Tibial nerve (tissue), 4 donors: ENCODE measurements at regions not wholly inside any gene's neighbourhood (a gene's known extent, or its start where the extent isn't known, plus 50 kb on each side); places are given as distances from the start of the nearest gene placed in this dataset.

ENCODE experiments used
- EP300 ChIP-seq, 2 donors: sonication (generic); formaldehyde crosslinking; IDR thresholded peaks; one replicate each; pipeline ENCODE4 v1.6.1; 2017; ENCODE audit warnings: antibody characterized with exemption in 2 of 2, mild to moderate bottlenecking in 1 of 2
- POLR2A ChIP-seq, 2 donors: fragments of 450-650 bp; IDR thresholded peaks; one replicate each; pipeline ENCODE4 v1.6.1; 2017; ENCODE audit warnings: antibody characterized with exemption in 2 of 2, mild to moderate bottlenecking in 2 of 2, moderate library complexity in 2 of 2
- TF ChIP-seq, protein P1 (sequence below), 5 experiments: fragments of 200-600 bp in 3 of 5; fragments of 450-650 bp in 2 of 5; sonication (generic) in 3 of 5; IDR thresholded peaks; one replicate each; pipeline ENCODE4 v1.5.1; 2016 to 2019; ENCODE audit warnings: antibody characterized with exemption in 5 of 5, mild to moderate bottlenecking in 3 of 5, moderate library complexity in 2 of 5

- TF ChIP-seq, protein P1, sequence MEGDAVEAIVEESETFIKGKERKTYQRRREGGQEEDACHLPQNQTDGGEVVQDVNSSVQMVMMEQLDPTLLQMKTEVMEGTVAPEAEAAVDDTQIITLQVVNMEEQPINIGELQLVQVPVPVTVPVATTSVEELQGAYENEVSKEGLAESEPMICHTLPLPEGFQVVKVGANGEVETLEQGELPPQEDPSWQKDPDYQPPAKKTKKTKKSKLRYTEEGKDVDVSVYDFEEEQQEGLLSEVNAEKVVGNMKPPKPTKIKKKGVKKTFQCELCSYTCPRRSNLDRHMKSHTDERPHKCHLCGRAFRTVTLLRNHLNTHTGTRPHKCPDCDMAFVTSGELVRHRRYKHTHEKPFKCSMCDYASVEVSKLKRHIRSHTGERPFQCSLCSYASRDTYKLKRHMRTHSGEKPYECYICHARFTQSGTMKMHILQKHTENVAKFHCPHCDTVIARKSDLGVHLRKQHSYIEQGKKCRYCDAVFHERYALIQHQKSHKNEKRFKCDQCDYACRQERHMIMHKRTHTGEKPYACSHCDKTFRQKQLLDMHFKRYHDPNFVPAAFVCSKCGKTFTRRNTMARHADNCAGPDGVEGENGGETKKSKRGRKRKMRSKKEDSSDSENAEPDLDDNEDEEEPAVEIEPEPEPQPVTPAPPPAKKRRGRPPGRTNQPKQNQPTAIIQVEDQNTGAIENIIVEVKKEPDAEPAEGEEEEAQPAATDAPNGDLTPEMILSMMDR (IDR thresholded peaks at IDR 0.05) = no peak
- TF ChIP-seq POLR2A (IDR thresholded peaks at IDR 0.05) = no peak
- no peak for TF ChIP-seq EP300 (IDR thresholded peaks at IDR 0.05)
These were observed 157.4 kb downstream of the TNFSF18 start for GRCh38 chr1:172893146-172893841.
